ENCODE measurements at regions not wholly inside any gene's neighbourhood (a gene's known extent, or its start where the extent isn't known, plus 50 kb on each side); places are given as distances from the start of the nearest gene placed in this dataset.
"Not testable (repeated sequence)": the region's sequence is repeated elsewhere in the genome, so short reads cannot be mapped to it uniquely, and the experiment has no call there.

DNA sequence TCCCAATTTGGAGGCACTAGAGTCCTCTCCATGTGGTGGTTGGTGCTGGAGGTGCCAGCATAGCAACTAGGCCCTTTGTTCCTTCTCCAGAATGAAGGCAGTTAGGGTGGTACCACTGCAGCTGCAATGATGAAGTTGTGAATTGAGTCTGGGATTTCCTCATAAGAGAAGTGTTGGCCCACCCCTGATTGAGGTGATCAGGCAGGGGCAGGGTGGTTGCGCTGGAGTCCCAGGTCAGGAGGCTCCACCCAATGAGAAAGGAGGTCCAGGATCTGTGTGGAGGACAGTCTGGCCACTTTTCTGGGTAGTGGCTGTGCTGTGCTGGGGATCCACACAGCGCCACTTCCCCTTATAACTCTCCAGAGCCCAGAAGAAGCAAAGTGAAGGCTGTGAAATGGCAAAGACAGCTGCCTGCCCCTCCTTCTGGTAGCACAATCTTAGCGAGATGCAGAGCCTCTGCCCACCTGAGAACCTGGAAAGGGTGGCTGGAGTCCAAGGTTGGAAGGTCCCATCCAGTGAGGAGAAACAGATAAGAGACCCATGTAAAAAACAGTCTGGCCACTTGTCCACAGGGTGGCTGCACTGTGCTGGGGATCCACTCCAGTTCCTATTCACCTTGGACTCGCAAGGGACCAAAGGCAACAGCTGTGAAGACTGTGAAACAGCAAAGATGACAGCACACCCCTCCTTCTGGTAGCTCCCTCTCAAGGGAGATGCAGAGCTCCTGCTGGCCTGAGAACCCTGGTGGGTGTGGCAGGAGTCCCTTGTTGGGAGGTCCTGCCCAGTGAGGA is 124.6 kb downstream of the RRAGB start:
- CTCF ChIA-PET: interaction anchor here (0.9 kb wide), 1 partner anchor 406 kb away, joined by 3 read pairs; no protein-coding TSS in a partner anchor
- intact Hi-C loops (cut with micrococcal nuclease): no loop called here
- no peak overlapping the region for H3K4me3 Mint-ChIP-seq
- H3K4me1 Mint-ChIP-seq: peaks cover 1% of the 10 kb centered on the region
- ATAC-seq (ENCODE audit: low read depth) (no peak), DNase-seq (no peak)
- H3K27me3 Mint-ChIP-seq: no peaks in the 10 kb centered on the region
- H3K36me3 Mint-ChIP-seq (ENCODE audit: low read depth): no peaks in the 10 kb centered on the region
- POLR2A ChIA-PET: no interaction called here
- H3K27ac Mint-ChIP-seq: no peak overlapping the region
- TF ChIP-seq, protein P1, sequence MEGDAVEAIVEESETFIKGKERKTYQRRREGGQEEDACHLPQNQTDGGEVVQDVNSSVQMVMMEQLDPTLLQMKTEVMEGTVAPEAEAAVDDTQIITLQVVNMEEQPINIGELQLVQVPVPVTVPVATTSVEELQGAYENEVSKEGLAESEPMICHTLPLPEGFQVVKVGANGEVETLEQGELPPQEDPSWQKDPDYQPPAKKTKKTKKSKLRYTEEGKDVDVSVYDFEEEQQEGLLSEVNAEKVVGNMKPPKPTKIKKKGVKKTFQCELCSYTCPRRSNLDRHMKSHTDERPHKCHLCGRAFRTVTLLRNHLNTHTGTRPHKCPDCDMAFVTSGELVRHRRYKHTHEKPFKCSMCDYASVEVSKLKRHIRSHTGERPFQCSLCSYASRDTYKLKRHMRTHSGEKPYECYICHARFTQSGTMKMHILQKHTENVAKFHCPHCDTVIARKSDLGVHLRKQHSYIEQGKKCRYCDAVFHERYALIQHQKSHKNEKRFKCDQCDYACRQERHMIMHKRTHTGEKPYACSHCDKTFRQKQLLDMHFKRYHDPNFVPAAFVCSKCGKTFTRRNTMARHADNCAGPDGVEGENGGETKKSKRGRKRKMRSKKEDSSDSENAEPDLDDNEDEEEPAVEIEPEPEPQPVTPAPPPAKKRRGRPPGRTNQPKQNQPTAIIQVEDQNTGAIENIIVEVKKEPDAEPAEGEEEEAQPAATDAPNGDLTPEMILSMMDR (IDR thresholded peaks at IDR 0.05): no peak
- no peaks in the 10 kb centered on the region for H3K9me3 Mint-ChIP-seq

- intact Hi-C loops (cut with micrococcal nuclease): loop anchor here (10.0 kb wide), 1 partner anchor 52 kb away; no protein-coding TSS in a partner anchor
- H3K27ac Mint-ChIP-seq; H3K4me3 Mint-ChIP-seq; H3K9me3 Mint-ChIP-seq; CTCF ChIA-PET; POLR2A ChIA-PET; H3K27me3 Mint-ChIP-seq; H3K36me3 Mint-ChIP-seq (ENCODE audit: low read depth); ATAC-seq (ENCODE audit: low read depth); DNase-seq: not testable (repeated sequence)
- H3K4me1 Mint-ChIP-seq: peaks cover 13% of the 10 kb centered on the region
Measured at GRCh38 chrX:55866779-55867178, 149.2 kb downstream of the RRAGB start.

DNA sequence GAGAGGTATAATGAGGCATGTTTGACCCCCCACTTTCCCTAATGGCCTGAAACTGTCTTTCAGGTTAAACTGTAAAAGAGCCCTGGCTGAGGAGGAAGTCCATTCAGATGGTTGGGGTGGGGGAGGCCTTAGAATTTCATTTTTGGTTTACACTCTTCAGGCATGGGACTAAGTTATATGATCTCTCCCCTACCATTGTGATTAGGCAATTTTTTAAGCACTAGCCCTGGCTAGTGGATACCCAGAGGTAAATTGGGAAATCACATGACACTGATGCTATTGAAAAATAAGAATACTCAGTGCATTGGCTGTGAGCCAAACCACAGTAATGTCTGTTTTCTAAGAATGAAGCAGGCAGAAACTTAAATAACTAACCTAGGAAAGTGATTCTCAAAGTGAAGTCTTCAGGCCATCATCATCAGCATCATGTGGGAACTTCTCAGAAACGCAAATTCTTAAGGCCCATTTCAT is 149.7 kb downstream of the RRAGB start:
- no peak for ATAC-seq (ENCODE audit: low read depth)
- Mint-ChIP-seq H3K27ac (no peak overlapping the region), H3K27me3 (no peaks in the 10 kb centered on the region), H3K4me1 (peaks cover 13% of the 10 kb centered on the region), H3K36me3 (ENCODE audit: low read depth) (no peaks in the 10 kb centered on the region), H3K4me3 (no peak overlapping the region), H3K9me3 (no peaks in the 10 kb centered on the region)
- intact Hi-C loops (cut with micrococcal nuclease): loop anchor here (10.0 kb wide), 1 partner anchor 52 kb away; no protein-coding TSS in a partner anchor
- TF ChIP-seq, protein P1 (IDR thresholded peaks at IDR 0.05): no peak
- no peak for DNase-seq
- POLR2A ChIA-PET: no interaction called here
- CTCF ChIA-PET: no interaction called here

DNA sequence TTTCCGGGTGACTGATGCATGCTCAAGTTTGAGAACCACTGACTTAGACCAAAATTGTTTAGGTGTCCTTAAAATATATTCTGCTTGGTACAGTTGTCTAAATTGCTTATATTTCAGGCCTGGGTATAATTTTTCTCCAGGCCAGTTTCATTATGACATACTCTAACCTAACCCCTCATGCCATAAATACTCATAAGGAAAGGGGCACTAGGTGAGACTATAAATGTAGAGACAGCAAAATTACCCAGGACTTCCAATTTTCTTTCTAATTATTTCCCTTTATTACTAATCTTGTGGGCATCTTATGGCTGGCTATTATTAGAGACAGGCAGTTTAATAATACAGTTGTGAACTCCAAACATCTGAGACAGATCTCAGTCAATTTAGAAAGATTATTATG is 150.2 kb downstream of the RRAGB start:
- peaks cover 13% of the 10 kb centered on the region for H3K4me1 Mint-ChIP-seq
- no peaks in the 10 kb centered on the region for H3K27me3 Mint-ChIP-seq
- no peak for DNase-seq
- no peaks in the 10 kb centered on the region for H3K9me3 Mint-ChIP-seq
- ATAC-seq (ENCODE audit: low read depth): no peak
- POLR2A ChIA-PET: no interaction called here
- no peak overlapping the region for H3K4me3 Mint-ChIP-seq
- TF ChIP-seq, protein P1 (IDR thresholded peaks at IDR 0.05): no peak
- no peaks in the 10 kb centered on the region for H3K36me3 Mint-ChIP-seq (ENCODE audit: low read depth)
- H3K27ac Mint-ChIP-seq: no peak overlapping the region
- CTCF ChIA-PET: no interaction called here
- intact Hi-C loops (cut with micrococcal nuclease): loop anchor here (10.0 kb wide), 1 partner anchor 53 kb away; no protein-coding TSS in a partner anchor

DNA sequence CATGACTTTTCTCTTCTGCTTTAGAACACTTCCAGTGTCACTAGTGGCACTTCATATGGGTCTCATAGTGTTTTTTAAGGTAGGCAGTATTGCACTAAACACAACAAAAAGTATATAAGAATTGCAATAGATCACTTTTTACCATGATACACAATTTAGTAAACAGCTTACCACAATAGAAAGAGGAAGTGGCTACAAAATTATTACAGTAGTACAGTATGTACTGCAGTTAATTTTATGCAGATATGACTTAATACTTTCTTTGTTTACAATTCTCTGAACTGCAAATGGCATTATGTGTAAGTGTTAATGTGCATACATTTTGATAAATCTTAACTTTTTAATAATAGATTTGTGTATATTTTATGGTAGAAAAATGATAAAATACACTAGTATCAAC is 157.3 kb downstream of the RRAGB start:
- no peaks in the 10 kb centered on the region for H3K27me3 Mint-ChIP-seq
- H3K36me3 Mint-ChIP-seq (ENCODE audit: low read depth): no peaks in the 10 kb centered on the region
- H3K9me3 Mint-ChIP-seq: no peaks in the 10 kb centered on the region
- TF ChIP-seq, protein P1 (IDR thresholded peaks at IDR 0.05): no peak
- ATAC-seq (ENCODE audit: low read depth) (no peak), DNase-seq (no peak)
- intact Hi-C loops (cut with micrococcal nuclease): no loop called here
- ChIA-PET POLR2A (no interaction called here), CTCF (no interaction called here)
- peaks cover 9% of the 10 kb centered on the region for H3K4me1 Mint-ChIP-seq
- H3K27ac Mint-ChIP-seq: no peak overlapping the region
- H3K4me3 Mint-ChIP-seq: no peak overlapping the region

DNA sequence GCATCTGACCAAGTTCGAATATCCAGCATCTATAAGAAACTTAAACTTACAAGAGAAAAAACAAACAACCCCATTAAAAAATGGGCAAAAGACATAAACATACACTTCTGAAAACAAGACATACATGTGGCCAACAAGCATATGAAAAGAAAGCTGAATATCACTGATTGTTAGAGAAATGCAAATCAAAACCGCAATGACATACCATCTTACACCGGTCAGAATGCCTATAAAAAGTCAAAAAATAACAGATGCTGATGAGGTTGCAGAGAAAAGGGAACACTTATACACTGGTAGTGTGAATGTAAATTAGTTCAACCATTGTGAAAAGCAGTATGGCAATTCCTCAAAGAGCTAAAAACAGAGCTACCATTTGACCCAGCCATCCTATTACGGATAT is 166.0 kb downstream of the RRAGB start:
- H3K27me3 Mint-ChIP-seq; intact Hi-C loops (cut with micrococcal nuclease); H3K4me1 Mint-ChIP-seq; H3K36me3 Mint-ChIP-seq (ENCODE audit: low read depth); ATAC-seq (ENCODE audit: low read depth); POLR2A ChIA-PET; H3K27ac Mint-ChIP-seq; H3K4me3 Mint-ChIP-seq; CTCF ChIA-PET; DNase-seq; H3K9me3 Mint-ChIP-seq: not testable (repeated sequence)
